ENCODE measurements at regions not wholly inside any gene's neighbourhood (a gene's known extent, or its start where the extent isn't known, plus 50 kb on each side); places are given as distances from the start of the nearest gene placed in this dataset.
A peak's percentile ranks its signal among the peaks of the same experiment; 100 is the strongest.
"Not testable (repeated sequence)": the region's sequence is repeated elsewhere in the genome, so short reads cannot be mapped to it uniquely, and the experiment has no call there.

DNA sequence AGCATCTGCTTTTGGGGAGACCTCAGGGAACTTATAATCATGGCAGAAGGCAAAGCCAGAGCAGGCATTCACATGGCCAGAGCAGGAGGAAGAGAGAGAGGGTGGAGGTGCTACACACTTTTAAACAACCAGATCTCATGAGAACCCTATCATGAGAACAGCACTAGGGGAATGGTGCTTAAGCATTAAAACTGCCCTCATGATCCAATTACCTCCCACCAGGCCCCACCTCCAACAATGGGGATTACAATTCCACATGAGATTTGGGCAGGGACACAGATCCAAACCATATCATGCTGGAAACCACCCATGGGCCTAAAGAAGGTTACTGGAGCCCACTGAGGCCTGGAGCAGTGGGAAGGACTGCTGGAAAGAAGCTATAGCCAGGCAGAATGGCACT is 66.9 kb upstream of the CHST1 start:
- H3K9me3 Mint-ChIP-seq, result no peaks in the 10 kb centered on the region
- no peaks in the 10 kb centered on the region for H3K36me3 Mint-ChIP-seq
- H3K4me1 Mint-ChIP-seq, result peaks cover 6% of the 10 kb centered on the region
- no peak overlapping the region for H3K27ac Mint-ChIP-seq
- H3K27me3 Mint-ChIP-seq, result no peaks in the 10 kb centered on the region
- no peak overlapping the region for H3K4me3 Mint-ChIP-seq

DNA sequence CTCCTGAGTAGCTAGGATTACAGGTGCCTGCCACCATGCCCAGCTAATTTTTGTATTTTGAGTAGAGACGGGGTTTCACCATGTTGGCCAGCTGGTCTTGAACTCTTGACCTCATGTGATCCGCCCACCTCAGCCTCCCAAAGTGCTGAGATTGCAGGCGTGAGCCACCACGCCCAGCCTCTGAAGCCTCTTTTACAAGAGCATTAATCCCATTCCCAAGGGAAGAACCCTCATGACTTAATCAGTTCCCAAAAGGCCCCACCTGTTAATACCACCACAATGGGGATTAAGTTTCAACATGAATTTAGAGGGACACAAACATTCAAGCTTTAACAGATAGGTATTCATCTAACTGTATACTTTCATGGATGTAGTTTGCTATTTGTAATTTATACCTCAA is 65.7 kb upstream of the CHST1 start:
- H3K4me3 Mint-ChIP-seq, H3K27me3 Mint-ChIP-seq, H3K4me1 Mint-ChIP-seq, H3K36me3 Mint-ChIP-seq, H3K27ac Mint-ChIP-seq, H3K9me3 Mint-ChIP-seq: not testable (repeated sequence)

DNA sequence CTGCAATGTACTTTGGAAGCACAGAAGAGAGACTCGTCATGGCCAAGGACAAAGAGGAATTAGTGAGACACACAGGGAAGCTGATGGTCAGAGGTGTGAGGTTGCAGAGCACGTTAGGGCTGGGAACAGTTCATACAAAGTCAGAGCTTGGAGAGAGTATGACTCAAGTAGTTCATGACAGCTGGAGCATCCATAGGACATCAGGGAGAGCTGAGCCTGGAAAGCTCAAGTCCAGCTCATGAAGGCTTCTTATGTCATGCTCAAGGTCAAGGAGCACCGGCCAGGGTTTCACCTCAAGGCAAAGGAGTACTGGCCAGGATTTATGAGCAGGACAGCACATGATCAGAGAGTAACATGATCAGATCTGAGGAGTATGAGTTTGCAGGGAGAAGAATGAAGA is 64.6 kb upstream of the CHST1 start:
- Mint-ChIP-seq H3K4me3 (no peak overlapping the region), H3K9me3 (no peaks in the 10 kb centered on the region), H3K4me1 (peaks cover 9% of the 10 kb centered on the region), H3K36me3 (no peaks in the 10 kb centered on the region), H3K27ac (no peak overlapping the region), H3K27me3 (peaks cover 7% of the 10 kb centered on the region)

DNA sequence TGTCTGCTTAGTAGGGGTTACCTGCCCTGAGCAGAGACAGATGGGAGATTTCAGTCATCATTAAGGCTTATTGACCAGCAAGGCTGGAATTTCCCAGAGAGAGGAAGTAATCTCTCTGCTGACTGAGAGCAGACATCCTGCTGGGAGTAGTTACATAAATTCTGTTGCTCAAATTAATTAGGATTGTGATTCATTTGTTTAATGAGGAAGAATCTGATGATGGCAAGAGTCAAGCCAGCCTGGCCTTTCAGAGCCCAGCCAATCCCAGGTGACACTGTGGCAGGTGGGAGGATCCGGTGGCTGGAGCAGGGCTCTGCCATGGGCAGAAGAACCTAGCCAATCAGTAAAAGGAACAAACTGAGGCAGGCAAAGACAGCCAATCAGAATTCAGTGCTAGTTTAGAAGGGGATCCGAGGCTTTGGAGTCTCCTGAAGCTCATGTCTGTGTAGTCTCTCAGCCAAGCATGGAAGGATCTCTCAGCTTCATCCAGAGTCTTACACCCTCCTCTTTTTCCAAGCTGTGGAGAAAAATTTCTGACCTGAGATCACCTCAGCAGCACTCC is 61.2 kb upstream of the CHST1 start:
- Mint-ChIP-seq H3K36me3 (no peaks in the 10 kb centered on the region), H3K27ac (peak overlapping the region; percentile 14)

DNA sequence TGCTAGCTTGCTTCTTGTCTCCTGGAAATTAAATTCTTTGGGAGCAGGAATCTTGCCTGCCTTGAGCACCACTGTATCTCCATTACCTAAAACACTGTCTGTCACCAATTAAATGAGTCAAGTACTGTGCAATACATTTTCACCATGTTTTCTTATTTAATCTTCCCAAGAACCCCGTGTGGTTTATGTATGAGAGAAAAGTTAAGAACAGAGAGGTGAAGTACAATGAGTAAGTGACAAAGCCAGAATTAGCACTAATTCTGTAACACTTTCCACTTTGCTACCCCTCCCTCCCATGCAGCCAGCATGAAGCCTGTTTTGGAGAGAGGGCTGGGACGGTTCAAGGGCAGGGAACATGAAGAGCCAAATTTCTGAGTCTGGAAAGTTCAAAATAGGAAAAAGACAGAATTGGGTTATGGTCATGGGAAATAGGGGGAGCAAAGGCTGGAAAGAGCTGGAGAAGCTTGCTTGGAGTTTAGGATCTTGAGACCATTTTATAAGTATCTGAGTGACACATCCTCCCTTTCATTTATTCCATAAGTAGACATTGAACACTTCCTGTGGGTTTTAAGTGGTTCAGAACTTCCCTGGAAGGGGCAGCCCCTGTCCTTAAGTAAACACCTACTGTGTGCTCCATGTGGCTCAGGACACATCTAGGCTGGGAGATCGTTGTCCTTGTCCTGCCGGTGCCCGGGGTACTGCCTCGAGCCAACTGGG is 60.5 kb upstream of the CHST1 start:
- H3K4me1 Mint-ChIP-seq, result peaks cover 9% of the 10 kb centered on the region
- no peak overlapping the region for H3K4me3 Mint-ChIP-seq
- peak overlapping the region; percentile 75 for H3K27ac Mint-ChIP-seq
- H3K9me3 Mint-ChIP-seq, result no peaks in the 10 kb centered on the region
- H3K27me3 Mint-ChIP-seq, result peaks cover 7% of the 10 kb centered on the region
- no peaks in the 10 kb centered on the region for H3K36me3 Mint-ChIP-seq

More for the DNA sequence above, 61.2 kb upstream of the CHST1 start:
- no peak overlapping the region for H3K4me3 Mint-ChIP-seq
- H3K27me3 Mint-ChIP-seq, result peaks cover 7% of the 10 kb centered on the region
- H3K9me3 Mint-ChIP-seq, result no peaks in the 10 kb centered on the region
- H3K4me1 Mint-ChIP-seq, result peaks cover 9% of the 10 kb centered on the region

DNA sequence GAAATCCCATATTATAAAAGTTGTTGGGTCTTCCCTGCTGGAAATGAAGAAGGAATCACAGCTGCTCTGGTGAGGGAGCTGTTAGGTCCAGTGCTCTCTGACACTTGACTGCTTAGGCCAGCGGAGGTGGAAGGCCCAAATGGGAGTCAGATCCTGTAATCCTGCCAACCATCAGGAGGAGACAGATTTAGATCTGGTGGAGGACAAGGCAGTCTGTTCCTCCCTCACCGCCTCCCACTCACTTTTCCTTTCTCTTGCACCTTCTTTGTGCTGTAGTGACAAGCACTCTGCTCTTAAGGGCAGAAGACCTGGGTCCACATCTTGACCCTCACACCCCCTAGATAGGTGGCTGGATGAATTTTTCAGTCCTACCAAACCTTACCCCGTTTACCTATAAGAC is 59.7 kb upstream of the CHST1 start:
- Mint-ChIP-seq H3K4me1 (peaks cover 9% of the 10 kb centered on the region), H3K27me3 (peaks cover 7% of the 10 kb centered on the region), H3K27ac (peak overlapping the region; percentile 57), H3K9me3 (no peaks in the 10 kb centered on the region), H3K36me3 (no peaks in the 10 kb centered on the region), H3K4me3 (no peak overlapping the region)

DNA sequence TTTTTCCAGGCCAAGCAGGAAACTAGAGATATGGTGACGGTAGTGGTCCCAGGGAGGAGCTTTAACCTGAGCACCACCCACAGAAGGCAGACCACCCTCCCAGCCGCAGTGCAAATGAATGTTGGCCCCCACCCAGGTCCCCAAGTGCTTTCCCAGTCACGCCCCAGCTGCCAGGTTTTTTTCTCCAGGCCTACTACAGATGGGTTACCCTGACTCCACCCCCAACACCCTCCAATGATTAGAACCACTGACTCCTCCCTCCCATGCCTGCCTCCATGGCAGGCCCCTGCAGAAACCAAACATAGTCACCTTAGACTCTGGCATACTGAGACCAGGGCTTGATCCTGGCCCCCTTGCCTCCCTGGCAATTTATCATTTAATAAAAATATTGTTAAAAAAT is 58.7 kb upstream of the CHST1 start:
- Mint-ChIP-seq H3K36me3 (no peaks in the 10 kb centered on the region), H3K4me1 (peaks cover 9% of the 10 kb centered on the region), H3K4me3 (no peak overlapping the region), H3K27me3 (peaks cover 7% of the 10 kb centered on the region), H3K27ac (no peak overlapping the region), H3K9me3 (no peaks in the 10 kb centered on the region)

DNA sequence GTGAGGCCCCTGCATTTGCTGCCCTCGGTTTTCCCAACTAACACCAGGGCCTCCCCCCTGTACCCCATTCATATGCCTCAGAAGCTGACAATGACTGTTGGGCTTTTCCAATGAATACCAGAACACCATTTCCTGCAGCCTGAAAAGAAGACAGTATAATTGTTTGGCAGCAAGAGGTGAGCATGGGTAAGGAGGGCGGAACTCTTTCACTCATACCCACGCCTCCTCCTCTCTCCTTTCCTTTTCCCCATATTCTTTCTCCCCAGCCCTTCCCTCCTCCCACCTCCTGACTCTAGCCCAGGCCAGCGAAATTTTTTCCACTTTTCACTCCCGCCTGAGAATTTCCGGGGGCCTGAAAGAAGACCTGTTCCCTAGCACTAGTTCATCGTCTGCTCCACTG is 58.0 kb upstream of the CHST1 start:
- Mint-ChIP-seq H3K27ac (no peak overlapping the region), H3K4me3 (no peak overlapping the region), H3K4me1 (peaks cover 9% of the 10 kb centered on the region), H3K27me3 (peaks cover 7% of the 10 kb centered on the region), H3K36me3 (no peaks in the 10 kb centered on the region), H3K9me3 (no peaks in the 10 kb centered on the region)

DNA sequence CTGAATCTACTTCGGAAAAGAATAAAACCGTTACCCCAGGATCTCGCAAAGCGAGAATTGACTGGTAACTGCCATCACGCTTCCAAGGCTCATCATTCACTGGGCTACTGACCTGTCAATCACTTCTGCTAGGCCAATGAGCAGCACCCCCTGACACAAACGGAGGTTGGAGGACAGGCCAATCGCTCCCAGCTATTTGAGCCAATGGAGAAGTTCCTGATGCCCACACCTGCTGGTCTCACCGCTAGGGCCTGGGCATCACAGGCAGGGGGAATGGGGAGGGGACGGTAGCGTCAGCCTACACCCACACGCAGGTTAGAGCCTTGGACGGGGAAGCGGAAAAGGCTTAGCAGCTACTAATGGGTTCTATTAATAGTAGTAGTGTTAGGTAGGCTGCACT is 56.7 kb upstream of the CHST1 start:
- H3K27me3 Mint-ChIP-seq, result peaks cover 7% of the 10 kb centered on the region
- H3K9me3 Mint-ChIP-seq, result no peaks in the 10 kb centered on the region
- H3K4me3 Mint-ChIP-seq, result no peak overlapping the region
- H3K27ac Mint-ChIP-seq, result no peak overlapping the region
- H3K36me3 Mint-ChIP-seq, result no peaks in the 10 kb centered on the region
- peaks cover 9% of the 10 kb centered on the region for H3K4me1 Mint-ChIP-seq

DNA sequence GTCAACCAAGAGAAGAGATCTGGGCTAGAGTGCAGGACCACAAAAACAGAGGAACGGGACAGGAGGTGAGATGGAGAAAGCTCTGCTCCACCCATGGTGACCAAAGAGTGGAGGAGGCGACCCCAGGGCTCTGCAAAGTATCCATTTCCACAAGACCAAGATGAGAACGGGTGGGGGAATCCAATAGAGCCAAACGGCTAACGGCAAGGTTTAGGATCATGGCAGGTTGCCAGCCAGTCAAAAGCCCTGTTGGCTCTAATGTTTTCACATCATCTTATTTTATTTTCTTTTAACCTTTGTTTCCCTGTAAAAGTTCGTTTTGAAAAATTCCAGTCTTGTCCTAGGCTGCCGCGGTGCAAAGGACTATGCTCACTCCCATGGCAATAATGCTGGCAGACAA is 52.1 kb upstream of the CHST1 start:
- no peaks in the 10 kb centered on the region for H3K4me1 Mint-ChIP-seq
- no peak overlapping the region for H3K4me3 Mint-ChIP-seq
- no peak overlapping the region for H3K27ac Mint-ChIP-seq
- no peaks in the 10 kb centered on the region for H3K9me3 Mint-ChIP-seq
- no peaks in the 10 kb centered on the region for H3K36me3 Mint-ChIP-seq
- H3K27me3 Mint-ChIP-seq, result peaks cover 6% of the 10 kb centered on the region

DNA sequence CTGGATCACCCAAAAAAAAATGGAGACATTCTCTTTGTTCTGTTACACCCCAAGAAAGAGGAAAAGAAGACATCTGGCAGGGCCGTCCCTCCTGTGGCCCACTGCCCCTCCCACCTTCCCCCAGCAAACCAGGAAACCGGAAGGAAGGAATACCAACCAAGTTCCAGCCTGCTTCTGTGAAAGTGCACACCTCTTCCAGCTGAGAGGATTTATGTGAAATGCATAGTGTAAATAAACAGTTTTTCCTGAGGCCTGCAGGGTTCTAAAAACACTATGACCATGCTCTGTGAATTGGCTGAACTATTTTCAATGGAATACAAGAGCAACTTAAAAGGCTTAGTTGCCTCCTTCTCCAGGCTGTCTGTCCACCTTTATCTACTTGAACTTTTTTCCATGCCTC is 50.0 kb upstream of the CHST1 start:
- Mint-ChIP-seq H3K4me3 (no peak overlapping the region), H3K4me1 (no peaks in the 10 kb centered on the region), H3K27me3 (peaks cover 6% of the 10 kb centered on the region), H3K27ac (peak overlapping the region; percentile 69), H3K36me3 (no peaks in the 10 kb centered on the region), H3K9me3 (no peaks in the 10 kb centered on the region)
